Muscle of leg (tissue), 3 donors: ENCODE measurements at regions not wholly inside any gene's neighbourhood (a gene's known extent, or its start where the extent isn't known, plus 50 kb on each side); places are given as distances from the start of the nearest gene placed in this dataset.

ENCODE experiments used
- DNase-seq: peaks from one replicate; pipeline ENCODE4 v3.0.0; 2013
- H3K27ac ChIP-seq: one replicate; pipeline ENCODE4 v1.5.1; 2013; ENCODE audit warnings: mild to moderate bottlenecking, low read length, control low read depth
- H3K27me3 ChIP-seq: one replicate; pipeline ENCODE4 v1.6.1; 2013; ENCODE audit warnings: low read length; ENCODE audit not compliant: control insufficient read depth, insufficient read depth
- H3K36me3 ChIP-seq: one replicate; pipeline ENCODE4 v1.6.1; 2013; ENCODE audit warnings: low read length; ENCODE audit not compliant: control insufficient read depth, insufficient read depth
- H3K4me1 ChIP-seq: one replicate; pipeline ENCODE4 v1.6.1; 2013; ENCODE audit warnings: low read length; ENCODE audit not compliant: control insufficient read depth, insufficient read depth
- H3K4me3 ChIP-seq: one replicate; pipeline ENCODE4 v1.5.1; 2013; ENCODE audit warnings: low read length, control low read depth
- H3K9me3 ChIP-seq: replicated peaks from 2 replicates; pipeline ENCODE4 v1.6.1; 2013; ENCODE audit warnings: low read depth, low read length; ENCODE audit not compliant: control insufficient read depth
- WGBS: methylation state at CpG from one replicate; pipeline ENCODE4 v1.1.5; 2013; ENCODE audit warnings: missing lambda C conversion rate; ENCODE audit not compliant: insufficient coverage; 5-methylcytosine and 5-hydroxymethylcytosine counted together

GRCh38 chr6:9007027-9007426, 571.7 kb upstream of the SLC35B3 start:
- H3K27me3 ChIP-seq, result no peaks in the 10 kb centered on the region
- no peaks in the 10 kb centered on the region for H3K4me1 ChIP-seq
- H3K27ac ChIP-seq, result no peak overlapping the region
- H3K36me3 ChIP-seq, result no peaks in the 10 kb centered on the region
- no peak for DNase-seq
- no peaks in the 10 kb centered on the region for H3K9me3 ChIP-seq
- 100% methylated on average over 1 of the region's 5 CpGs for WGBS
- no peak overlapping the region for H3K4me3 ChIP-seq

GRCh38 chr6:9002833-9003232, 567.5 kb upstream of the SLC35B3 start:
- Histone ChIP-seq H3K4me1 (no peaks in the 10 kb centered on the region), H3K9me3 (no peaks in the 10 kb centered on the region), H3K27me3 (no peaks in the 10 kb centered on the region), H3K4me3 (no peak overlapping the region), H3K36me3 (no peaks in the 10 kb centered on the region), H3K27ac (no peak overlapping the region)
- DNase-seq, result no peak
- WGBS, result no CpG with 5 or more reads among the region's 6 CpGs

DNA sequence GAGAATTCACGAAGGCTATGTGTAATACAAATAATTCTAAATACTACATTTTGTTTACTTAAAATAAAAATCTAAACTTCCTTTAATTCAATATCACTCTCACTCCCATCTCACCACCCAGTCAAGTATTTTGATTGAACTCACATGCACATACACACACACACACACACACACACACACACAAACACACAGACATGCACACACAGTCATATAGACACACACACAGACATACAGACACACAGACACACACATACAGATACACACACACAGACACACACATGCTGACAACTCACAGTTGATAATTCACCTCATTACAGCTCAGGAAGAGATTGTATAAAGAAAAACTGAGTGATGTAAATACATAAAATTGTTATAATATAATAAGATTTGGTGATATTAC, 559.8 kb upstream of the SLC35B3 start:
- H3K27me3 ChIP-seq, result no peaks in the 10 kb centered on the region
- H3K27ac ChIP-seq, result no peak overlapping the region
- no CpG with 5 or more reads among the region's 1 CpG for WGBS
- no peak for DNase-seq
- H3K4me1 ChIP-seq, result no peaks in the 10 kb centered on the region
- no peaks in the 10 kb centered on the region for H3K36me3 ChIP-seq
- H3K9me3 ChIP-seq, result no peaks in the 10 kb centered on the region
- H3K4me3 ChIP-seq, result no peak overlapping the region

DNA sequence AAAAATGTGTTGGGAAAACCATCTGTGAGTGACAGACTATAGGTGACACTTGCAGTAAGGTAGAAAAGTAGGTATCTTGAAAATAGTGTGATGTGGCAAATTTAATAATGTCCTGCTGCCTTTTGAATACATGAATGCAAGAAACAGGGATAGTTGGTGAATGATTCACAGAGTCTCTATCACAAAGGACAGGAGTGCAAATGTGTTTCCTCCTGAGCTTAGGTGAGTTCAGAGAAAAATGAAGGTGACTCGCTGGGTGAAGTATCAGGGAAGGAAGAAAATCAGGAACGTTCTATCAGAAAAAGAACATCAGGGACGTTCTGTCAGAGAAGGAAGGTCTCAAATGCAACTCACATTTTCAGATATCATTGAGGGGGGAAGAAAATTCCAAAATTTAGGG, 557.8 kb upstream of the SLC35B3 start:
- Histone ChIP-seq H3K27me3 (no peaks in the 10 kb centered on the region), H3K4me3 (no peak overlapping the region), H3K4me1 (no peaks in the 10 kb centered on the region), H3K27ac (no peak overlapping the region), H3K9me3 (no peaks in the 10 kb centered on the region), H3K36me3 (no peaks in the 10 kb centered on the region)
- WGBS, result 80% methylated on average over 1 of the region's 3 CpGs
- no peak for DNase-seq

GRCh38 chr6:8991844-8992243, 556.5 kb upstream of the SLC35B3 start:
- no peaks in the 10 kb centered on the region for H3K27me3 ChIP-seq
- no peaks in the 10 kb centered on the region for H3K4me1 ChIP-seq
- H3K27ac ChIP-seq, result no peak overlapping the region
- H3K36me3 ChIP-seq, result no peaks in the 10 kb centered on the region
- DNase-seq, result no peak
- H3K9me3 ChIP-seq, result no peaks in the 10 kb centered on the region
- no CpG with 5 or more reads among the region's 3 CpGs for WGBS
- no peak overlapping the region for H3K4me3 ChIP-seq

GRCh38 chr6:8990075-8990474, 554.7 kb upstream of the SLC35B3 start:
- no peaks in the 10 kb centered on the region for H3K9me3 ChIP-seq
- no peaks in the 10 kb centered on the region for H3K27me3 ChIP-seq
- no peaks in the 10 kb centered on the region for H3K36me3 ChIP-seq
- H3K27ac ChIP-seq, result no peak overlapping the region
- DNase-seq, result no peak
- H3K4me3 ChIP-seq, result no peak overlapping the region
- H3K4me1 ChIP-seq, result no peaks in the 10 kb centered on the region
- WGBS, result no CpG with 5 or more reads among the region's 2 CpGs

DNA sequence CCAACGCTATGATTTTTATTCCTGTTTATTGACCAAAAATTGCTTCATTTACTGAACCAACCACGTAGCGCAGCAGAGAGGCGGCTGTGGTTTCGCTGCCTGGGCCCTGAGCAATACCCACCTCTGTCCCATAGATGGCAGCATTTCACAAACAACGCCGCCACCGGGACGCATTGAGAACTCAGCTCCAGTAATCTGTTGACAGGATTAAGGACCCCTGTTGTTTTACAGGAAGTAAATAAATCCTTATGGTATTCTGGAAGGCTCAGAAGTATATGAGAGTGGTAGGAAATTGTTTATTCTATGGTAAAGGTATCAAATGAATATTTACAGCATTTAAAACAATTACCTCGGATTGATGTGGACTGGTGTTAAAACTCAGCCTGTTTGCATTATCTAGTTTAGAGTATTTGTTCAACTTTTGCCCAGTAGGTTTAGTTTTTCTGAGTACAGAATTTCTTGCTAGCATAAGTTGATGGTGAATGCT, 547.9 kb upstream of the SLC35B3 start:
- Histone ChIP-seq H3K4me3 (no peak overlapping the region), H3K4me1 (no peaks in the 10 kb centered on the region), H3K27me3 (no peaks in the 10 kb centered on the region), H3K36me3 (no peaks in the 10 kb centered on the region), H3K27ac (no peak overlapping the region), H3K9me3 (no peaks in the 10 kb centered on the region)
- DNase-seq, result peak; percentile 62
- WGBS, result no CpG with 5 or more reads among the region's 10 CpGs

DNA sequence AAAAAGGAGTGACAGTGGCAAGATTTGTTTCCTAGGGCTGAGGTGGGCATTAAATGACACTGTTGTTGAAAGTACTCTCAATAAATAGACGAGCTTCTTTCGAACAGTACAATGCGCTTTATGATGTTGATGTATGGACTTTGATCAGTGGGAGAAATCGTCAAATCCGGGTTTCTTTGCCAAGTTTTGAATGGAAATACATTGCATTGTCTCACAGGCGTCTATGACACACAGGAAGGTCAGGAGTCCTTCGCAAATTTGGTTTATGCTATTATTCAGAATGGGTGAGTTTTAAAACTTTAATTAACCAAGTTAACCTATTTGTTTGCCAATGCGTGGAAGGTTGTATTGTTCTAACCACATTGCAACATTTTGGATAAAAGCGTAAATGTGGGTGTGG, 547.3 kb upstream of the SLC35B3 start:
- WGBS, result 56% methylated on average over 5 of the region's 9 CpGs
- no peak for DNase-seq
- Histone ChIP-seq H3K4me1 (no peaks in the 10 kb centered on the region), H3K27me3 (no peaks in the 10 kb centered on the region), H3K27ac (no peak overlapping the region), H3K4me3 (no peak overlapping the region), H3K36me3 (no peaks in the 10 kb centered on the region), H3K9me3 (no peaks in the 10 kb centered on the region)

DNA sequence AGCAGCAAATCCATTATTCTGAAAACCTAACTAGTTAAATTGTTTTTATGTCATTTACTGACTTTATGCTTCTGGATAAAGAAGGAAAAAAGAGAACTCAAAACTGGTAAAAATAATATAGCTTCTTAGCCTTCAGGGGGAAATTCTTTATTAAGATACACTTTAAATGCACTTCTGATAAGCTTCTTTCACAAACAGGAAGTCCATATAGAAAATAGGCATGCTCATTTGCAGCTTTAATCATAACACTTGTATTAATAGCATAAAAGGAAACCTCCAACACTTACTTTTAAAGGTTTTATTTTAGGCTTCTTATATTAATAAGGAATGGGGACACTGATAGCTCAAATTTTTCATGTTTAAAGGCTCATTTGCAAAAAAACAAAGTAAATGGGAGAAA, 538.0 kb upstream of the SLC35B3 start:
- no peaks in the 10 kb centered on the region for H3K4me1 ChIP-seq
- H3K27me3 ChIP-seq, result no peaks in the 10 kb centered on the region
- DNase-seq, result no peak
- H3K4me3 ChIP-seq, result no peak overlapping the region
- H3K27ac ChIP-seq, result no peak overlapping the region
- H3K9me3 ChIP-seq, result peaks cover 7% of the 10 kb centered on the region
- no peaks in the 10 kb centered on the region for H3K36me3 ChIP-seq

- H3K27ac ChIP-seq, result no peak overlapping the region
- no peaks in the 10 kb centered on the region for H3K36me3 ChIP-seq
- DNase-seq, result no peak
- H3K9me3 ChIP-seq, result peaks cover 10% of the 10 kb centered on the region
- no peak overlapping the region for H3K4me3 ChIP-seq
- H3K27me3 ChIP-seq, result no peaks in the 10 kb centered on the region
- H3K4me1 ChIP-seq, result no peaks in the 10 kb centered on the region
Observed at GRCh38 chr6:8969747-8970146, 534.4 kb upstream of the SLC35B3 start.

DNA sequence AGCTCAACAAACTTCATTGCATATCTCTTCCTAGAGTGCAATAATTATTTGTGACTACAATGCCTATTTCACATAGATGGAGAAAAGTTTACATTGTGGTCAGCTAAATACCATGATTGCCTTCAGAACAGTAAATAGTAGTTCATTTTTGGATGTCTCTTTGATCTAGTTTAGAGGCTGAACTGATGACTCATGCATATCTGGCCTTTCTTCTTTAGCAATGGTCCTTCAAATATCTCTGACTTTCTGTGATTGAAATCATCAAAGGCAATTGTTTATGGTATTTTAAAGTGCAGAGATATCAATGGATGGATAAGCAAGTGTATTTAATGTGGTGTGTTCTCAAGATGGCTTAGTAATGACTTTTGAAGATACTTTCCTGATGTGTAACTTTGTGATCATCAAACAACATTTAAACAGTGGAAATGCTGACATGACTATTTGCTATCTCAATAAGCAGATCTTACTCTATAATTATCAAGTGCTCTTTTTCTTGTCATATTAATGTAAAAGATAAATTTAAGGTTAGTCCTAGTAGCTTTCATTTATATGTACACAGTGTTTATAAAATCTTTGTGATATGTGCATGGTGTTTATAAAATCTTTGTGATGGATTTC, 523.7 kb upstream of the SLC35B3 start:
- H3K4me1 ChIP-seq, result no peaks in the 10 kb centered on the region
- no peaks in the 10 kb centered on the region for H3K9me3 ChIP-seq
- DNase-seq, result no peak
- no peaks in the 10 kb centered on the region for H3K27me3 ChIP-seq
- no peaks in the 10 kb centered on the region for H3K36me3 ChIP-seq
- no peak overlapping the region for H3K27ac ChIP-seq
- H3K4me3 ChIP-seq, result no peak overlapping the region
